ENCODE measurements at regions not wholly inside any gene's neighbourhood (a gene's known extent, or its start where the extent isn't known, plus 50 kb on each side); places are given as distances from the start of the nearest gene placed in this dataset.

GRCh38 chr4:41381384-41381783, 124.7 kb downstream of the UCHL1 start:
- Histone ChIP-seq H3K9me3 (no peaks in the 10 kb centered on the region), H3K36me3 (ENCODE audit: low read depth) (no peaks in the 10 kb centered on the region), H3K4me1 (ENCODE audit: low read depth) (peaks cover 4% of the 10 kb centered on the region), H3K4me3 (no peak overlapping the region)
- intact Hi-C loops (cut with DNase I, micrococcal nuclease), result no loop called here
- DNase-seq (no peak), ATAC-seq (no peak)
- TF ChIP-seq, protein P1, sequence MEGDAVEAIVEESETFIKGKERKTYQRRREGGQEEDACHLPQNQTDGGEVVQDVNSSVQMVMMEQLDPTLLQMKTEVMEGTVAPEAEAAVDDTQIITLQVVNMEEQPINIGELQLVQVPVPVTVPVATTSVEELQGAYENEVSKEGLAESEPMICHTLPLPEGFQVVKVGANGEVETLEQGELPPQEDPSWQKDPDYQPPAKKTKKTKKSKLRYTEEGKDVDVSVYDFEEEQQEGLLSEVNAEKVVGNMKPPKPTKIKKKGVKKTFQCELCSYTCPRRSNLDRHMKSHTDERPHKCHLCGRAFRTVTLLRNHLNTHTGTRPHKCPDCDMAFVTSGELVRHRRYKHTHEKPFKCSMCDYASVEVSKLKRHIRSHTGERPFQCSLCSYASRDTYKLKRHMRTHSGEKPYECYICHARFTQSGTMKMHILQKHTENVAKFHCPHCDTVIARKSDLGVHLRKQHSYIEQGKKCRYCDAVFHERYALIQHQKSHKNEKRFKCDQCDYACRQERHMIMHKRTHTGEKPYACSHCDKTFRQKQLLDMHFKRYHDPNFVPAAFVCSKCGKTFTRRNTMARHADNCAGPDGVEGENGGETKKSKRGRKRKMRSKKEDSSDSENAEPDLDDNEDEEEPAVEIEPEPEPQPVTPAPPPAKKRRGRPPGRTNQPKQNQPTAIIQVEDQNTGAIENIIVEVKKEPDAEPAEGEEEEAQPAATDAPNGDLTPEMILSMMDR (IDR thresholded peaks at IDR 0.05), result no peak

DNA sequence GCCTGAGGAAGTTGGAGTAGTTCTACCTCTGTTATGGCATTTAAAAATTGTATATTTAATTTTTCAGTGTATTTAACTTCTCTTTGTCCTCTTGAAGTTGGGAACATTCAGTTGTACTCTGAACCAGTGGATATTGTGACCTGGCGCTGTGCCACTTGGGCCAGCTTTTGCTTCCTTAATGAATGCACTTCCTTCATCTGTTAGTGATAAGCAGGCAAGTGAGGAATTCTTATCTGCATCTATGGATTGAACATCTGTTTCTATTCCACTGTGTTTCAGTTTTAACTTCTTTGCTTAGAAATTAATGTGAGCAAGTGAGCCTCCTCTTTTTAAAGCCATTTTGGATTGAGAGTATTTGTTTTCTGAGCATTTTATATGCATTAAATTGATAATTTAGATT, 128.3 kb downstream of the UCHL1 start:
- TF ChIP-seq, protein P1 (IDR thresholded peaks at IDR 0.05), result no peak
- Histone ChIP-seq H3K36me3 (ENCODE audit: low read depth) (no peaks in the 10 kb centered on the region), H3K4me1 (ENCODE audit: low read depth) (peaks cover 4% of the 10 kb centered on the region), H3K9me3 (no peaks in the 10 kb centered on the region), H3K4me3 (no peak overlapping the region)
- intact Hi-C loops (cut with DNase I, micrococcal nuclease), result no loop called here
- ATAC-seq, result peak; percentile 84
- peak; percentile 75 to 86 (median 77) for DNase-seq

DNA sequence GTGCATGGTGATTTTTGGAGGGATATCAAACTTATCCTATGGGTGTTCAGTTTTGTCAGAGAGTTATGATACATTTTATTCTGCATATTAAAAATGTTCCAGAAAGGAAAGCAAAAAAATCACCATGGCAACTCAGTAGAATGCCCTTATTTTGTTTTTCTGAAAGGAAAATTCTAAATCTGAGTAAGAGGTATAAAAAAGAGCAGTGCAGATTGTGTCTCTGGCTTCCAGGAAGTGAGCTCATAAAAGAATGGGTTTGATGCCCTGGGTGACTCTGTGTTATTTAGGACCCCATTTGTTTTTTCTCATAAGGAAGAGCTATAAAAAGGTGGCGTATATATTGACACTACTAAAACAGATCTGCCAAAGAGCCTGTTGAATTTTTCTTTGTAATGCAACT, 128.8 kb downstream of the UCHL1 start:
- Histone ChIP-seq H3K36me3 (ENCODE audit: low read depth) (no peaks in the 10 kb centered on the region), H3K9me3 (no peaks in the 10 kb centered on the region), H3K4me1 (ENCODE audit: low read depth) (peaks cover 4% of the 10 kb centered on the region), H3K4me3 (no peak overlapping the region)
- intact Hi-C loops (cut with DNase I, micrococcal nuclease), result no loop called here
- ATAC-seq (no peak), DNase-seq (no peak)
- TF ChIP-seq, protein P1 (IDR thresholded peaks at IDR 0.05), result no peak

DNA sequence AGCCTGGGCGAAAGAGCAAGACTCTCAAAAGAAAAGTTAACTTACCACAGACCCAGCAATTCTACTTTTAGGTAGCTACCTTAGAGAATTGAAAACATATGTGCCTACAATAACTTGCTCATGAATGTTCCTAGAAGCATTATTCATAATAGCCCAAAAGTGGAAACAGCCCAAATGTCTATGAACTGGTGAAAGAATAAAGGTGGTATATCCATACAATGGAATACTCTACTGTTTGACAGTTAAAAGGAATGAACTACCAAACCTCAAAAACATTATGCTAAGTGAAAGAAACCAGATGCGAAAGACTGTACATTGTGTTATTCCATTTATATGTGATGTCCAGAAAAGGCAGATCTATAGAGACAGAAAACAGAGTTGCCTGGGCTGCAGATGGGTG, 131.4 kb downstream of the UCHL1 start:
- DNase-seq, result no peak
- Histone ChIP-seq H3K4me1 (ENCODE audit: low read depth) (peaks cover 4% of the 10 kb centered on the region), H3K9me3 (no peaks in the 10 kb centered on the region), H3K36me3 (ENCODE audit: low read depth) (no peaks in the 10 kb centered on the region), H3K4me3 (no peak overlapping the region)
- no peak for ATAC-seq
- intact Hi-C loops (cut with DNase I, micrococcal nuclease), result no loop called here
- TF ChIP-seq, protein P1 (IDR thresholded peaks at IDR 0.05), result no peak

DNA sequence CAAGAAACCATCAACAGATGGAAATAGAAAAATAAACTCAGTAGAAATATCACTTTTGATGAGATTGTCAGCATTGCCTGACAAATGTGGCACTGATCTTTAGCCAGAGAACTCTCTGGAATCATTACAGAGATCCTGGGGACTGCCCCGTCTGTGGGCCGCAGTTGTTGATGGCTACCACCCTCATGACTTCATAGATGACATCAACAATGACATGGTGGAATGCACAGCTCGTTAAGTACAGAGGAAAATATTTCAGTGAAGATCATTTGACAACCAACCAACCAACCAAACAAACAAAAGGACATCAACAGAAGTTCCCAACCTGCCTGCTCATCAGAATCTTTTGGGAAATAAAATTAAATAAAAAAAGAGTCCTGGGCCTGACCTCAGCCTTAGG, 132.6 kb downstream of the UCHL1 start:
- ATAC-seq, result no peak
- Histone ChIP-seq H3K4me3 (no peak overlapping the region), H3K4me1 (ENCODE audit: low read depth) (peaks cover 4% of the 10 kb centered on the region), H3K9me3 (no peaks in the 10 kb centered on the region), H3K36me3 (ENCODE audit: low read depth) (no peaks in the 10 kb centered on the region)
- TF ChIP-seq, protein P1 (IDR thresholded peaks at IDR 0.05), result no peak
- DNase-seq, result no peak
- intact Hi-C loops (cut with DNase I, micrococcal nuclease), result no loop called here

DNA sequence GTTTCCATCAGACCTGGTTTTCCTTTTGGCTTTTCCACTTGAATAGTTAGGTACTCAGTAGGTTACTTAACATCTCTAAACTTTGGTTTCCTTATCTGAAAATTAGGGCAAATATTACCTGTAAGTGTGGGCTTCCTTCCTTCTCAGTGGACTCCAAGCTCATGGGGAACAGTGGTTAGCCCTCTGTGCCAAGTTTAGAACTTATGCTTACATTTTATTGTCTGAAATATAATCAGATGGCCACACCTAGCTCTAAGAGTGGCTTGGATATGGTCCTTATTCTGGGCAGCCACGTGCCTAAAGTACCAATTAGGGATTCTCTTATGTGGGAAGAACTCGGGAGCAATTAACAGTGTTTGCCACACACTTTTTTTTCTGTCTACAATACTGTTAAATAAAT, 133.9 kb downstream of the UCHL1 start:
- H3K4me3 ChIP-seq, result no peak overlapping the region
- intact Hi-C loops (cut with DNase I, micrococcal nuclease), result no loop called here
- ATAC-seq, result no peak
- no peaks in the 10 kb centered on the region for H3K9me3 ChIP-seq
- no peaks in the 10 kb centered on the region for H3K36me3 ChIP-seq (ENCODE audit: low read depth)
- no peak for DNase-seq
- TF ChIP-seq, protein P1 (IDR thresholded peaks at IDR 0.05), result no peak
- H3K4me1 ChIP-seq (ENCODE audit: low read depth), result no peaks in the 10 kb centered on the region

Measured in mucosa of descending colon (tissue), 3 donors.